Activated CD8-positive, alpha-beta memory T cell treated with anti-CD3 and anti-CD28 coated beads, Interleukin-2, amount 50 U/mL, for 4 hours (primary cell): ENCODE measurements at regions not wholly inside any gene's neighbourhood (a gene's known extent, or its start where the extent isn't known, plus 50 kb on each side); places are given as distances from the start of the nearest gene placed in this dataset.
A peak's percentile ranks its signal among the peaks of the same experiment; 100 is the strongest.
"Not testable (repeated sequence)": the region's sequence is repeated elsewhere in the genome, so short reads cannot be mapped to it uniquely, and the experiment has no call there.

Experiments used
- DNase-seq: peaks from one replicate; pipeline ENCODE4 v3.0.0-alpha.2; 2020

DNA sequence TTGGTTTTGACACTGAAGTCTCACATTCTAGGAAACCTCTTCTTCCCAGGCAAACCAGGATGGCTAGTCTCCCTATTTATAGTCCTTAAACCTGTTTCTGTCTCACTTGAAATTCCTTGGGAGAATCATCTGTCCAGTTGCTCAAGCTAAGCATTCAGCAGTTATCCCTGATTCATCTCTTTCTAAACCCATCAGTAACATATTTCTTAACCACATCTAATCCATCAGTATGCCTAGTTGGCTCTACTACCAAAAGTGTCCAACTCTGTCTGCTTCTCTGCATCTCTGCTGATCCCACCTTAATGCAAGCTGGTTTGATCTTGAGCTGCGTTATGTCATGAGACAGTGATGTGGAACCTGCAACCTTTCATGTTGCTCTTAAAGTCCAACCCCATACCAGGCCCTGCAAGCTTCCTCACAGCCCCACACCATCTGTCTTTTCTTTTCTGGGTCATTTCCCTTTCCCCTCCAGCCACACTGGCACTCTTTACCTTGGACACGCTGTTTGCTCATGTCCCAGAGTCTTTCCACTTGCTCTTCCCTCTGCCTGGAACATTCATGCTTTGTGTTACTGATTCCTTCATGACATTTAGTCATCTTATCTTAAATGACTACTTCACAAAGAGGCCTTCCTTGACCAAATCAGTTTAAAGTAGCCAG lies 380.8 kb upstream of the RGS6 start:
- DNase-seq, result no peak

DNA sequence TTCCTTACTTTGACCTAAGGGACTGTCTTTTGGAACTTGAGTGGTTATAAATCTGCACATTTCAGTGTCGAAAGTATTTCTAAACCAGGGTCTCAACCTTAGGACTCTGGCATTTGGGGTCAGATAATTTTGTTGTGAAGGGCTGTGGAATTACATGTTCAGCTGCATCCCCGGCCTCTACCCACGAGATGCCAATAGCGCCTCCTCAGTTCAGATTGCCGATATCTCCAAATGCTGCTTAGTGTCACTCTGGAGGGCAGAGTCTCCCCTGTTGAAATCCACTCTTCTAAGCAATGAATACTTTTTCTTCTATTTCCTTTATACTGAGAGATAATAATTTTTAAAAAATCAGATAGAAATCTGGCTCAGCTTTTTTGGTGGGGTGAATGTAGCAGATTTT lies 379.4 kb upstream of the RGS6 start:
- DNase-seq, result no peak

DNA sequence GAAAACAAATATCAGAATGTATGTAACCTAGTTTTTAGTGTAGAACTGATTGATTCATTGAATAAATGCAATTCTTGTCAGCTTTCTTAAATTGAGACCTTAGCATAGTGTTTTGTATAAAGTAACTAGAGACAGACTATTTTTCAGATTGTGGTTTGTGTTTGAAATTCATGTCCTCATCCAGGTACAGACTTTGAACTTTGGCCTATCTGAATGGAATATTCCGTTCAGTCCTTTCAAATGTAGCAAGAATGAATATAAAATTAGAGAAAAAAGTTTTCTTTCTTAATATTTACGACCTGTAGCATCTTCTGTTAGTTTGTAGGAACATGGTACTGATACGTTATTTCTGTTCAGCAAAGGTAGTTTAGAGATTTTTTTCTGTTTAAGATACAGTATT lies 378.4 kb upstream of the RGS6 start:
- no peak for DNase-seq

DNA sequence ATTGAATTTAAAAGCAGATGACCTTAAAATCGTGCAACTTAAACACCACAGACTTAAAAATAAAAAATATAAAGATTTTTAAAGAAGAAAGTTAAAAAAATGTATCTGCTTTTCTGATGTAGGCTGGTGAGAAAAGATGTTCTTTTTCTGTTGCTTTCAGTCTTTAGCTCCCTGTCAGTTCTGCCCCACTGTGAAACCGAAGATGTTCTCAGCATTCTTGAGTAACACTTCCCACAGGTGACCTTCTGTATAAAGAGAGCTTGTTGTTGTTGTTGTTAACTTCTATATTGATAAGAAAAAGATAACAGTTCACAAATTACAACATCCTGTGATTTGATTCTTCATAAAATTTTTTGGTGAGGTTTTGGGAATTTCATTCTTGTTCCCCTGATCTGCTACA lies 377.9 kb upstream of the RGS6 start:
- no peak for DNase-seq

DNA sequence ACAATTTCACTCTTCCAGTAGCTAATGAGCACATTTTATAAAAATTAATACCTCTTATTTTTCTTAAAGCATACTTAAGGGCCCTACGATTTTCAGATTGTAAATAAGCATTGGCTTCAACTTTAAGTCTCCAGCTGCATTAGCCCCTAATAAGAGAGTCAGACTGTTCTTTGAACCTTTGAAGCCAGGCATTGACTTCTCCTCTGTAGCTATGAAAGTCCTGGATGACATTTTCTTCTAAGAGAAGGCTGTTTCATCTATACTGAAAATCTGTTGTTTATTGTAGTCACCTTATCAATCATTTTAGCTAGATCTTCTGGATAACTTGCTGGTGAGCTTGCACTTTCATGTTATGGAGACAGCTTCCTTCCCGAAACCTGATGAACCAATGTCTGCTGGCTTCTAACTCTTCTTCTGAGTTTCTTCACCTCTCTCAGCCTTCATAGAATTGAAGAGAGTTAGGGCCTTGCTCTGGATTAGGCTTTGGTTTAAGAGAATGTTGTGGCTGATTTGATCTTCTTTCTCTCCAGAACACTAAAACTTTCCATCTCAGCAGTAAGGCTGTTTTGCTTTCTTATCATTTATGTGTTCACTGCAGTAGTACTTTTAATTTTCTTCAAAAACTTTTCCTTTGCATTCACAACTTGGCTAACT lies 377.1 kb upstream of the RGS6 start:
- no peak for DNase-seq

DNA sequence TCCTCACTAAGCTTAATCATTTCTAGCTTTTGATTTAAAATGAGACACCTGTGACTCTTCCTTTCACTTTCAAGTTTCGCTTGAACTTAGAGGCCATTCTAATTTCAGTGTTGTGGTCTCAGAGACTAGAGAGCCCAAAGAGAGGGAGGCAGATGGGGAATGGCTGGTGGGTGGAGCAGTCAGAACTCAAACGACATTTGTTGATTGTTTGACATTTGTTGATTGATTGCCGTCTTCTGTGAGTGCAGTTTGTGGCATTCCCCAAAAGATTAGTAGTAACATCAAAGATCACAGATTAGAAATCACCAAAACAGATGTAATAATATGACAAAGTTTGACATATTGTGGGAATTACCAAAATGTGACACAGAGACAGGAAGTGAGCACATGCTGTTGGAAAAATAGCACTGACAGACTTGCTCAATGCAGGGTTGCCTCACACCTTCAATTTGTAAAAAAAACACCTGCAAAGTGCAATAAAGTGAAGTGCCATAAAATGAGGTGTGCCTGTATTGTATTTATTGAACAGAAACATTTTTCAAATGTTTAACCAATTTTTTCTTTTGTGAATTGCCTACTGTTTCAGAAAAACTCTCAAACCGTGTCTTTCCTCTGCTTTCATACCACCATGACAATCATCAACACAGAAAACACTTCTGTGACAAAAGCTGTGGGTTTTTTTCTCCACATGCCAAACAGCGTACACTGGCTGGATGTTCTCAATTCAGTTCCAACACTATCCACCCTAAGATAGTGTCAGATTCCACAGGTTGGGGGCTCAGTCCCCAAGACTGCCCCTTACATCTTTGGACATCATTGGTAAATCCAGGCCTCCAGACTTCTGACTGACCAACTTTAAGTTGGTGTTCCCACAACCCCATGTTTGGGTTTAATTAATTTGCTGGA lies 376.3 kb upstream of the RGS6 start:
- peak; percentile 62 for DNase-seq

DNA sequence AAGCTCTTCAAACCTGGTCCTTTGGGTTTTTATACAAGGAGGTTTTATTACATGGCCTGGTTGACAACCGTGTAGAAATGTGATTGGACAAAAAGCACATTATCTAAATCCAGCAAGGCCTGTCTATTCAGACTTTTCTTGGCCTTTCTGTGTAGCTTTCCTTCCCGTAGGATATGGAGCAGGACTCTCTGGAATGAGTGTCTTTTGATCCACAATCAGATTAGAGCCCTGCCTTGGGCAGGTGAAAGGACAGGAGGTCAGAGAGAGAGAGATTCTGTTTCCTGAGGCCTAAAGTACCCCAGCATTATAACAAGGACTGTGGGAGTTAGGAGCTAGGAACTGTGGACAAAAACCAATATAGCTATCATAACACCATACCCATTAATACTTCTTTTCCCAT lies 375.5 kb upstream of the RGS6 start:
- no peak for DNase-seq

DNA sequence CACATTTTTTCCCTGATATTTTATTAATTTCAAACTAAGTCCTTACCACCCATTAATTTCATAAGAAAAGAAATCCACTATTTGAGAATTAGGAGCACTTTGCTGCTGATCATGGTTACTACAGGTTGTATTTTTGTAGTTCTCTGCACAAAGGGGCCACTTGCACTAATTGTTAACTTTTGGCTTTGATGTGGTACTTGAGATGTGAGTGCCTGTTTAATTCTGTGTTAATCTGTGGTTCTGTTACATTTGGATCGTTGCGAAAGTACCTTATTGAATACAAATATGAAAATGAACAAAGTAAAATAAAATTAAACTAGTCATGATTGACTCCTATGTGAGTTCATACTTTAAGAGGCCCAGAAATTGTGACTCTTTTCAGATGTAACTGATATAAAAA lies 374.9 kb upstream of the RGS6 start:
- no peak for DNase-seq

DNA sequence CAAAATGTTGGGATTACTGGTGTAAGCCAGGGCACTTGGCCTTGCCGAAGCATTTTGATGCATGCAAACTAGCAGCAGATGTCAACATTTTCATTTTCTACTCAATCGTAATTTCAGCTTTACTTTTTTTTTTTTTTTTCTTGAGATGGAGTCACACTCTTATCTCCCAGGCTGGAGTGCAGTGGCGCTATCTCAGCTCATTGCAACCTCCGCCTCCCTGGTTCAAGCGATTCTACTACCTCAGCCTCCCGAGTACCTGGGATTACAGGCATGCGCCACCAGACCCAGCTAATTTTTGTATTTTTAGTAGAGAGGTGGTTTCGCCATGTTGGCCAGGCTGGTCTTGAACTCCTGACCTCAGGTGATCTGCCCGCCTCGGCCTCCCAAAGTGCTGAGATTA lies 373.3 kb upstream of the RGS6 start:
- DNase-seq, result not testable (repeated sequence)

DNA sequence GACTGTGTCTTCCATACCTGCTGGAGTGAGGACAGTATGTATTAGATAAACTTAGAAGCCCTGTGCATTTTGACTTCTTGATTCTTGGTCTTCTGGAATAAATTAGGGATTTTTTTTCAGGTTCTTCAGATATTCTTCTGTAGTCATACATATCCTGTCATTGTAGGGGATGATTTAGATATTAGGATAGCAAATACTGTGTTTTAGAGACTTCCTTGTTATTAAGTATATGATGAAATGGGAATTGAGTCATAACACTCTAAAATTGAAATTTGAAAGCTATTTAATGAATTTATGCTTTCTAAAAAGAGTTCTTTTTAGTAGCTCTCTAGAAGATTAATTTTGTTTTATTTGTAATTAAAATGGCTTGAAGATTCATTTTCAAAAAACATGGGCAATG lies 371.5 kb upstream of the RGS6 start:
- no peak for DNase-seq

DNA sequence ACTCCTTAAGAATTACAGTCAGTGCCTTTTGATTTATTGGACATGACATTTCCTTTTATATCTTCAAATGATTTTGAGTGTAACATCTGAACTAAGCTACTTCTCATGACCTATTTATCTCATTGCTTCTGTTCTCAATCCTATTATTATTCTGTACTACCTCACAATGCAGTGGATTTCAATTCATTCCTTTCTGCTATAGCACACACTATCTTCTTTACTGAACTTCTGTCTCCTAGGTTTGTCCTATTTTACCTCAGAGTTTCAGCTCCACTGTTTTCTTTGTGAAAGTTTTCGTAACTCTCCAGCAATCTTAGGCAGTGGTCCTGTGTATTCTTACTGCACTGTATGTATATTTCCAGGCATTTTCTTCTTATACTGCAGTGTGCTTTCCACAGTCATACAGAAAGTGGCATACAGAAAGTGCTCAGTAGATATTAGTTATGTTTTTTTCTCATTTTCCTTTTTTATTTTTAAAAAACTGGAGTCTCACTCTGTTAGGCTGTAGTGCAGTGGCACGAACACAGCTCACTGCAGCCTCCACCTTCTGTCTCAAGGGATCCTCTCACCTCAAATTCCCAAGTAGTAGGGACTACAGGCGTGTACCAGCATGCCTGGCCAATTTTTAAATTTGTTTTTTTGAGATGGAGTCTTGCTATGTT lies 368.6 kb upstream of the RGS6 start:
- no peak for DNase-seq

DNA sequence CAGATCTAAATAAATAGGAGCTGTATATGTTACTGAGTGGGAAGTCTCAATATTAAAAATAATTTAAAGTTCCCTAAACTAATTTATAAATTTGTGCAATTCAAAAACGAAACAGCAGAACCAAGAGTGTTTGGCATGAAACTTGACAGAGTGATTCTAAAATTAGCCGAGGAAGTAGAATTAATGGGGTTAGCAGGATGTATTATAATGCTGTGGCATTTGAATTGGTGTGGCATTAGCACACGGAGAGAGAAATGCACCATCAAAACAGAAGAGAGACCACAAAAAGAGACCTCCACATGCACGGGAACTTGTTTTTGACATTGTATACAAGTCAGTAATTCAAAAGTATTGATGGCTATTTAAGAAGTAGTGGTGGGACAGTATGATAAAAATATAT lies 366.0 kb upstream of the RGS6 start:
- DNase-seq, result no peak

DNA sequence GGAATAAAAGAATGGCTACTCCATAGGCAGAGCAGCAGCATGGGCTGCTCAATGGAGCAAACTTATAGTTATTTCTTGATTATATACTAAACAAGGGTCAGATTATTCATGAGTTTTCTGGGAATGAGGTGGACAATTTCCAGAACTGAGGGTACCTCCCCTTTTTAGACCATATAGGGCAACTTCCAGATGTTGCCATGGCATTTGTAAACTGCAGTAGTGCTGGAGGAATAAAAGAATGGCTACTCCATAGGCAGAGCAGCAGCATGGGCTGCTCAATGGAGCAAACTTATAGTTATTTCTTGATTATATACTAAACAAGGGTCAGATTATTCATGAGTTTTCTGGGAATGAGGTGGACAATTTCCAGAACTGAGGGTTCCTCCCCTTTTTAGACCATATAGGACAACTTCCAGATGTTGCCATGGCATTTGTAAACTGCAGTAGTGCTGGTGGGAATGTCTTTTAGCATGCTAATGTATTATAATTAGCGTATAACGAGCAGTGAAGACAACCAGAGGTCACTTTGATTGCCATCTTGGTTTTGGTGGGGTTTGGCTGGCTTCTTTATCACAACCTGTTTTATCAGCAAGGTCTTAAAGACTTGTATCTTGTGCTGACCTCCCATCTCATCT lies 364.6 kb upstream of the RGS6 start:
- DNase-seq, result not testable (repeated sequence)

DNA sequence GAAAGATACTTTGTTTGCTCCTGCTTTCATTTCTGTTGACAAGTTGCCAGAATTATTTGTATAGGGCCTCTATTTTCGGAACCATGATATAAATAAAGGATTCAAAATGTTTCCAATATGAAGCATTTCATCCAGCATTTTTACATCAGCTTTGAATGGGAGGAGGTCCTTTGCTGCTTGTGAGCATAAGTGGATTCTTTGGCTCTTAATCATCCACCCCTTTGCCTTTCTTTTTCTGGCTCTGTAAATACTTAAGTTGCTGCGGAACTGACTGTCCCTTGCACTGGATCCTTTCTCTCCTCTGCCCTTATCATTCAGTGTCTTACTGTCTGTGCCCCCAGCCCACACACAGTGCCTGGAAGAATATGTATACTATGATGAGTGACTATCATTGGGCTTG lies 357.3 kb upstream of the RGS6 start:
- no peak for DNase-seq

DNA sequence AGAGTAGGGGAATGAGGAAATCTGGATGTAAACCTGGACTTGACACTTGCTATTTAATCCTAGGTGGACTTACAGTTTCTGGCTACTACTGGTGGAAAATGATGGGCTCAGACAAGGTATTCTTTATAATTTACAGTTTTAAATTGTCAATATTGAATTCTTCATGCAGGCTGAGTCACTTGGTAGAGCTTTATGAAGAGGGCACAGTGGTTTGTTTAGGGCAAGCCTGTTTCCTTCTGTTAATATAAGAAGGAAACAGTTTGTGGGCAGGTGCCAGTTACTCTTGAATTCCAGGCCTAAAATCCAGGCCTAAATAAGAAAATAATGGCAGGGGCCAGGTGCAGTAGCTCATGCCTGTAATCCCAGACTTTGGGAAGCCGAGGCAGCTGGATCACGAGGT lies 355.8 kb upstream of the RGS6 start:
- no peak for DNase-seq

DNA sequence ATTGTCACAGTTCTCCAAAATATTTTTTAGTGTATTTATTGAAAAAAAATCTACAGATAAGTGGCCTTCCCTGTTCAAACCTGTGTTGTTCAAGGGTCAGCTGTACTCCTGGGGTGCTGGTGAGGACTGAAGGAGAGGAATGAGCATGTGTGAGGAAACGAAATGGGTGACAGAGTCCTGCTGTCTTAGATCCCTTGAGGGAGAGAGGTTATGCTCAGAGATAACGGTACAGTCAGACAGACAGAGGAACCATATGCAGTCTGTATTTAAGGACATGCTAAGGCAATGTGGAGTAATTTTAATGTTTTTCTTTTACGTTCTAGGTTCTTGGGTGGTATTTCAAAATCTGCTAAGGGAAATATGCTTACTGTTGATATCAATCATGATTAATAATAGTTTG lies 352.9 kb upstream of the RGS6 start:
- no peak for DNase-seq

DNA sequence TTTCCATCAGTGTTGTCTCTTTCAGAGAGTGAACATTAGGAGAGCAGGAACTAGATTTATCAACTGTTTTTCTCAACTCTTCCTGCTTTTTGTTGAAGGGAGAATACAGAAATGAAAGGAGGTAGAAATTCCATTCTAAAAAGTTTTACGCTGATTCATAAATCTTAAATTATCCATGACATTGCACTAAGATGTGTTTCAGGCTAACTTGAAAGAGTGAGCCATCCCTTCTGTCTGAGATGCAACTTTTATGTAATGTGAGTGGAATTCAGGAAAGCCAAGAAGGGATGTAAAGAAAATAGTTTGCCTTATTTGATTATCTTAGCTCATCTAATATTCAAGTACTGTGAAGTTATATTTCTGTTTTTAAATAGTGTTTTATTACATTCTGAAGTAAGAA lies 349.5 kb upstream of the RGS6 start:
- DNase-seq, result no peak

DNA sequence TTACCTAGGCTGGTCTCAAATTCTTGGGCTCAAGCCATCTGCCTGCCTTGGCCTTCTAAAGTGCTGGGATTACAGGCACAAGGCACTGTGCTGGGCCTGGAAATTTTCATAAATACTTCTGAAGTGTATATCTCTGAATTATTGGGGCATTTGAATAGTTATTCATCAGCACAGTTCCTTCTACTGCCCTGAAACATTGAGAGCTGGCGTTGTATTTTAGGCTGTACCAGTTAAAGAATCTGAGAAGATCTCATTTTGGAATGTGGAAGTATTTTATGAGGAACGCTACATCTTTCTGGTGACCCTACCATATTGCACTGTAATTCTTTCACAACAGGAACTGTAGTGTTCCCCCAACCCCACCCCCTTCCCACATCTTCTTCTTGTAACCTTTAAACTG lies 349.0 kb upstream of the RGS6 start:
- no peak for DNase-seq

DNA sequence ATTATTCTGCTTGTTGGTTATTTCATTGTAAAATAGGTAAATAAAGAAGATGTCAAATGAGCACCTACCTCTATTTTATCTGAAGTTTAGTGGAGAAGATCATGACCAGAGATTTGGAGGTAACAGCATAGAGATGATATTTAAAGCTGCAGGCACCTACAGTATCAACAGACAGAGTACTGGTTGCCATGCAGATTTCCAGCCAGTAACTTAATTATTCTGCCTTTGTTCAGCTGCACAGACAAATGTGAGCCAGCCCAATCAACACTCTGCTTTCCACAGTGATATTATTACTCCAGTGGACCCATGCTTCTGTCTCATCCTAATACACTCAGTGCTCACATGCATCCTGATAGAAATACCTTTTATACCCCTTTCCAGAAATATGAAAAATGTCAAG lies 348.5 kb upstream of the RGS6 start:
- no peak for DNase-seq

DNA sequence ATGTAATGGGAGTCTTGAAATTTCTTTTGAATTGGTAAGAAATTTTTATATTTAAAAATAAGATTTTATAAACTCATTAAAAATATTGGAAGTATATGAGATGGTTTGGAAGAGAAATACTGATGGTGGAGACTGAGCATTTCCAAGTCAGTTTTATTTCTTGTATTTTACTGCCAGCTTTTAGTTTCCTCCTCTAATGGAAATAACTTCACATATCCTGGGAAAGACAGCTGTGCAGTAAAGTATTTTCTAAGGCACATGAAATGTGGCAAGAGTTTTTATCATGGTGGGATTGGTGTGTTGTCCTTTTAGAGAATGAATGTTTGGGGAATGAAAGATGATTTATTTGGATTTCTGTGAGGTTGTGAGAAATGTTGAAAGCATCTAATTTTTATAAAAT lies 346.9 kb upstream of the RGS6 start:
- no peak for DNase-seq

DNA sequence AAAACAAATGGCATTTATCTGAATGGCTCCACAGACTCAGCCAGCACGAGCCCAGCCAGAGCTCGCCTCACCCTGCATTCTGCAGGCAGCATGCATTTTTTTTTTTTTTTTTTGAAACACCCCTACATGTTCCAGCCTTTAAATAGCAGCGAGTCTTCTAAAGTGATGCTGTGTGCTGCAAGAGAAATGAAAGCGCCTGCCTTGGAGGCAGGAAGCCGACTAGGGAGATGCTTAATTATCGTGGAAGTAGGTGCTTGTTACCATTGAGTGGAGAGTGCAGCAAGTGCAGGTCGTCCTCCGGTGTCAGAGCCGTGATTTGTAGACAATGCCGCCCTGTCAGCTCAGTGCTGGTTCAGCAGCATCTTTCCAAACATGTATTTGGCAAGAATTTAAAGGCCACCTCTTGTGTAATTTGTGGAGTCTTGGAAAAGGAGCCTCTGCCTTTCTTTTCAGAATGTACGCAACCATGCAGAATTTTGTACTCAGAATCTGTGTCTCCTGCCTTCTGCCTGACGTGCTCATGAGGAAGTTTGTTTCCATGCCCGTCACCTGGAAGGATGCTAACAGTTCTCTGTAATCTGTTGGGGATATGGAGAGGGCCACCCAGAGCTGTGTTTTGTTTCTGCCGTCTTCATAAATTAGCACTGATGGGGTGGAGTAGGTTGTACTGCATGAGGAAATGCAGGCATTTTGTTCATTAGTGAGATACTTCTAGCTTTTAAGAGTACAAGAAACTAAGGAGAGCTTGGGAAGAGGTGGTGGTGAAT lies 345.9 kb upstream of the RGS6 start:
- DNase-seq, result no peak

DNA sequence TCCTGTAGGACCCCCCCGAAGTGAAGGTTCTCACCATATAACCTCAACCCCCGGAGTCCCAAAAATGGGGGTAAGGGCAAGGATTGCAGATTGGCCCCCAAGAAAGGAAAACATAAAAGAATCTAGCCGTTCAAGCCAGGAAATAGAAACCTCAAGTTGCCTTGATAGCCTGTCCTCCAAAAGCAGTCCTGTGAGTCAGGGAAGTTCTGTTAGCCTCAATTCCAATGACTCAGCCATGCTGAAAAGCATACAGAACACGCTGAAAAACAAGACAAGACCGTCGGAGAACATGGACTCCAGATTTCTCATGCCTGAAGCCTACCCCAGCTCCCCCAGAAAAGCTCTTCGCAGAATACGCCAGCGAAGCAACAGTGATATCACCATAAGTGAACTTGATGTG lies 344.2 kb upstream of the RGS6 start:
- no peak for DNase-seq
